Endodermal cell (in vitro differentiated cells): ENCODE measurements at regions not wholly inside any gene's neighbourhood (a gene's known extent, or its start where the extent isn't known, plus 50 kb on each side); places are given as distances from the start of the nearest gene placed in this dataset.

Source experiments
- DNase-seq: peaks from one replicate; pipeline ENCODE4 v3.0.0-alpha.2; 2017
- H3K27ac ChIP-seq: 2 replicates; pipeline ENCODE4 v1.5.1; 2013; ENCODE audit warnings: mild to moderate bottlenecking, low read depth, low read length, moderate library complexity
- H3K27me3 ChIP-seq: 2 replicates; pipeline ENCODE4 v1.6.1; 2013; ENCODE audit warnings: mild to moderate bottlenecking, low read length, moderate library complexity; ENCODE audit not compliant: insufficient read depth, control insufficient read depth, poor library complexity, severe bottlenecking
- H3K36me3 ChIP-seq: 2 replicates; pipeline ENCODE4 v1.7.0; 2013; ENCODE audit warnings: mild to moderate bottlenecking, low read length, moderate library complexity; ENCODE audit not compliant: control insufficient read depth, insufficient read depth
- H3K4me1 ChIP-seq: one replicate; pipeline ENCODE4 v1.7.0; 2013; ENCODE audit warnings: low read length; ENCODE audit not compliant: control insufficient read depth, insufficient read depth
- H3K4me3 ChIP-seq: 2 replicates; pipeline ENCODE4 v1.5.1; 2013; ENCODE audit warnings: mild to moderate bottlenecking, low read length, moderate library complexity
- H3K9ac ChIP-seq: 2 replicates; pipeline ENCODE4 v1.6.1; 2013; ENCODE audit warnings: mild to moderate bottlenecking, low read length, moderate library complexity; ENCODE audit not compliant: poor library complexity, severe bottlenecking; ENCODE audit errors: extremely low read depth
- H3K9me3 ChIP-seq: 2 replicates; pipeline ENCODE4 v1.6.1; 2013; ENCODE audit warnings: mild to moderate bottlenecking, low read length, moderate library complexity; ENCODE audit not compliant: control insufficient read depth
- H3K27ac Mint-ChIP-seq: 2 replicates; pipeline ENCODE4 v1.8.0; 2020; ENCODE audit warnings: mixed read lengths
- H3K27me3 Mint-ChIP-seq: 2 replicates; pipeline ENCODE4 v1.8.0; 2021; ENCODE audit warnings: mild to moderate bottlenecking, mixed read lengths; ENCODE audit not compliant: insufficient read depth
- H3K36me3 Mint-ChIP-seq: 2 replicates; pipeline ENCODE4 v1.8.0; 2020; ENCODE audit warnings: low read depth, mixed read lengths
- H3K4me1 Mint-ChIP-seq: 2 replicates; pipeline ENCODE4 v1.8.0; 2020; ENCODE audit warnings: mixed read lengths
- H3K4me3 Mint-ChIP-seq: 2 replicates; pipeline ENCODE4 v1.8.0; 2020; ENCODE audit warnings: mild to moderate bottlenecking, moderate library complexity, mixed read lengths
- H3K9me3 Mint-ChIP-seq: 2 replicates; pipeline ENCODE4 v1.8.0; 2020; ENCODE audit warnings: mild to moderate bottlenecking, mixed read lengths
- WGBS, 2 experiments: methylation state at CpG; one replicate each; pipeline versions ENCODE4 v1.1.5 to v1.1.7; 2013; ENCODE audit warnings: missing lambda C conversion rate in 2 of 2, mixed read lengths in 1 of 2; ENCODE audit not compliant: insufficient coverage in 1 of 2, insufficient read length in 1 of 2; 5-methylcytosine and 5-hydroxymethylcytosine counted together
- TF ChIP-seq, protein P1 (sequence below): fragments of 200-600 bp; sonication (generic); conservative IDR thresholded peaks from 2 replicates; pipeline ENCODE4 v1.5.0; 2021; ENCODE audit warnings: antibody characterized with exemption, mild to moderate bottlenecking

DNA sequence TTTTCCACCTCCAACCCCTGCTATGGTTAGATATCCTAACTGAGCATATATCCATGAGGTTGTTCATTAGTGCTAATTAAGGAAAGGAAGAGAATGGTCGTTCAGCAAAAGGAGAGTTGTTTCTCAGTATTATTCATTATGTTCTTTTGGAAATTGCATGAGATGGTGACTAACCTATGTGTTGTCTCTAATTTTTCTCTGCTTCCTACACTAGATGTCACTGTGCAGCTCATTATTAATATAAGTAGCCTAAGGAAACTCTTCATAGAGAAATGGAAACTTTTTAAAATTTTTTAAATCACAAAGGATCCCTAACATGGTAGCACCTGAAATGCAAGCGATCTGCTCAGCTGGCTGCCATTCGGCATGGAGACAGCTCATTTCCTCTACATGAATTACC, 67.7 kb upstream of the FAM9A start:
- Mint-ChIP-seq H3K4me1 (peaks cover 9% of the 10 kb centered on the region), H3K36me3 (no peaks in the 10 kb centered on the region), H3K27me3 (no peaks in the 10 kb centered on the region), H3K27ac (no peak overlapping the region), H3K9me3 (peaks cover 14% of the 10 kb centered on the region), H3K4me3 (no peak overlapping the region)
- H3K36me3 ChIP-seq: no peaks in the 10 kb centered on the region
- H3K4me1 ChIP-seq: no peaks in the 10 kb centered on the region
- TF ChIP-seq, protein P1, sequence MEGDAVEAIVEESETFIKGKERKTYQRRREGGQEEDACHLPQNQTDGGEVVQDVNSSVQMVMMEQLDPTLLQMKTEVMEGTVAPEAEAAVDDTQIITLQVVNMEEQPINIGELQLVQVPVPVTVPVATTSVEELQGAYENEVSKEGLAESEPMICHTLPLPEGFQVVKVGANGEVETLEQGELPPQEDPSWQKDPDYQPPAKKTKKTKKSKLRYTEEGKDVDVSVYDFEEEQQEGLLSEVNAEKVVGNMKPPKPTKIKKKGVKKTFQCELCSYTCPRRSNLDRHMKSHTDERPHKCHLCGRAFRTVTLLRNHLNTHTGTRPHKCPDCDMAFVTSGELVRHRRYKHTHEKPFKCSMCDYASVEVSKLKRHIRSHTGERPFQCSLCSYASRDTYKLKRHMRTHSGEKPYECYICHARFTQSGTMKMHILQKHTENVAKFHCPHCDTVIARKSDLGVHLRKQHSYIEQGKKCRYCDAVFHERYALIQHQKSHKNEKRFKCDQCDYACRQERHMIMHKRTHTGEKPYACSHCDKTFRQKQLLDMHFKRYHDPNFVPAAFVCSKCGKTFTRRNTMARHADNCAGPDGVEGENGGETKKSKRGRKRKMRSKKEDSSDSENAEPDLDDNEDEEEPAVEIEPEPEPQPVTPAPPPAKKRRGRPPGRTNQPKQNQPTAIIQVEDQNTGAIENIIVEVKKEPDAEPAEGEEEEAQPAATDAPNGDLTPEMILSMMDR: no peak
- H3K9ac ChIP-seq: no peak overlapping the region
- DNase-seq: no peak
- no peaks in the 10 kb centered on the region for H3K9me3 ChIP-seq
- 62% methylated on average over 3 of the region's 3 CpGs; no CpG with 5 or more reads in 1 of the 2 experiments for WGBS, 2 experiments
- H3K27ac ChIP-seq: no peak overlapping the region
- no peak overlapping the region for H3K4me3 ChIP-seq
- H3K27me3 ChIP-seq: no peaks in the 10 kb centered on the region

DNA sequence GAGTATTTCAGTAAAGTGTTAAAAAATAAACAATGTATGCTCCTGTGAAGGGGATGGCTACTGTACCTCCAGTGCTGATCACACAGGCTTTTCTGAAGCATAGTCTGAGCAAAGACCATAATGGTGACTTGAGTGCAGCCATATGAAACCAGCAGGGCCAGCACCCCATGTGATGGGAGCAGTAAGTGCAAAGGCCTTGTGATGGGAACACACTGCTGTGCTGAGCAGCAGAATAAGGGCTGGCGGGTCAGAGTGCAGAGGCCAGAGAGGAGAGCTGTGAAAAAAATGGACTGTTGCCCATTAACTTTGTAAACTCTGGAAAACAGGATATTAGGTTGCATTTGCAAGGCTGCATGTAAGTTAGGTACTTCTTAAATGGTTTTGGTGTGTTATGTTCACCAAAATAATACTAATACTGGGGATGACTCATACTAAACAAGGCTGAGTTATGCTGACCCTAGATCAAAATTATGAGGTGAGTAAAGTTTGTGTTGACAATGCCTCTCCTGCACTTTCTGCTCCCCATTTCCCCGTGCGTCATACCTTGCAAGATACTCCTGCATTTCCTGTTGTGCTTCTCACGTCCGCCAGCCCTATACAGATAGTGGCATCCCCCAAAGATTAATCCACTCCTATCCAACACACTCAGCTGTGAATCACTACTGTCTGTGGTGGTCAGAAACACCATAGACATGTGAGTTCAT, 67.0 kb upstream of the FAM9A start:
- TF ChIP-seq, protein P1: no peak
- Mint-ChIP-seq H3K9me3 (peaks cover 11% of the 10 kb centered on the region), H3K4me3 (no peak overlapping the region), H3K27ac (no peak overlapping the region), H3K27me3 (no peaks in the 10 kb centered on the region), H3K36me3 (no peaks in the 10 kb centered on the region), H3K4me1 (peaks cover 9% of the 10 kb centered on the region)
- H3K36me3 ChIP-seq: no peaks in the 10 kb centered on the region
- no peaks in the 10 kb centered on the region for H3K27me3 ChIP-seq
- no peaks in the 10 kb centered on the region for H3K9me3 ChIP-seq
- H3K4me1 ChIP-seq: no peaks in the 10 kb centered on the region
- no peak overlapping the region for H3K4me3 ChIP-seq
- no peak for DNase-seq
- H3K27ac ChIP-seq: no peak overlapping the region
- 71 to 83% methylated on average over 1 to 5 of the region's 5 CpGs for WGBS, 2 experiments
- no peak overlapping the region for H3K9ac ChIP-seq

DNA sequence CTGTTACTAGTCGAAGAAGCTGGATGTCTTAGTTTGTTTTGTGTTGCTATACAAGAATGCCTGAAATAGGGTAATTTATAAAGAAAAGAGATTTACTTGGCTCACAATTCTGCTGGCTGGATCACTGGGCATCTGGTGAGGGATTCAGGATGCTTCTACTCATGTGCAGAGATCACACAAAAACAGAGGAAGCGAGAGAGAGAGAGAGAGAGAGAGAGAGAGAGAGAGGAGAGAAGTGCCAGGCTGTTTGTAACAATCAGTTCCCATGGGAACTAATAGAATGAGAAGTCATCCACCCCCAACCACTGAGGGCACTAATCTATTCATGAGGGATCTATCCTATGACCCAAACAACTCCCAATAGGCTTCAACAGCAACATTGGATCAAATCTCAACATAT, 66.2 kb upstream of the FAM9A start:
- no peak overlapping the region for H3K4me3 Mint-ChIP-seq
- Histone ChIP-seq H3K4me1 (no peaks in the 10 kb centered on the region), H3K27me3 (no peaks in the 10 kb centered on the region), H3K9me3 (no peaks in the 10 kb centered on the region), H3K9ac (no peak overlapping the region), H3K36me3 (no peaks in the 10 kb centered on the region), H3K4me3 (no peak overlapping the region), H3K27ac (no peak overlapping the region)
- no peaks in the 10 kb centered on the region for H3K27me3 Mint-ChIP-seq
- peaks cover 9% of the 10 kb centered on the region for H3K9me3 Mint-ChIP-seq
- no peaks in the 10 kb centered on the region for H3K36me3 Mint-ChIP-seq
- WGBS, 2 experiments: 81% methylated on average over 2 of the region's 2 CpGs; no CpG with 5 or more reads in 1 of the 2 experiments
- TF ChIP-seq, protein P1: no peak
- H3K27ac Mint-ChIP-seq: no peak overlapping the region
- H3K4me1 Mint-ChIP-seq: peaks cover 7% of the 10 kb centered on the region
- DNase-seq: no peak
